ENCODE measurements at regions not wholly inside any gene's neighbourhood (a gene's known extent, or its start where the extent isn't known, plus 50 kb on each side); places are given as distances from the start of the nearest gene placed in this dataset.

- TF ChIP-seq EP300 (IDR thresholded peaks at IDR 0.05) = no peak
- no peak for TF ChIP-seq CTCF (IDR thresholded peaks at IDR 0.05)
- TF ChIP-seq POLR2A (IDR thresholded peaks at IDR 0.05) = no peak
Observed at GRCh38 chr10:62511656-62512055, 137.5 kb downstream of the ZNF365 start.

All from tibial nerve (tissue), 4 donors.